SK-N-SH treated with all-trans-retinoic acid at 6 μM for 48 hours (cell line): ENCODE measurements at regions not wholly inside any gene's neighbourhood (a gene's known extent, or its start where the extent isn't known, plus 50 kb on each side); places are given as distances from the start of the nearest gene placed in this dataset.

Experiments used
- ATAC-seq: fragments of 200-7000 bp; cut with Tn5 transposase; 3 replicates; pipeline ENCODE4 v1.9.1; 2020; ENCODE audit warnings: mild to moderate bottlenecking, moderate library complexity
- ARNTL ChIP-seq: fragments of 450-650 bp; formaldehyde crosslinking; IDR thresholded peaks from 2 replicates; pipeline ENCODE4 v1.5.0; 2020; ENCODE audit warnings: low read depth, mild to moderate bottlenecking, moderate library complexity, borderline replicate concordance
- BACH2 ChIP-seq: fragments of 250-450 bp; sonication (Bioruptor Pico); IDR thresholded peaks from 2 replicates; pipeline ENCODE4 v1.9.0; 2021; ENCODE audit warnings: mild to moderate bottlenecking, borderline replicate concordance
- CSDC2 ChIP-seq: fragments of 250-450 bp; sonication (Bioruptor Pico); IDR thresholded peaks from 2 replicates; pipeline ENCODE4 v1.5.0; 2020; ENCODE audit warnings: mild to moderate bottlenecking, moderate library complexity
- ESRRG ChIP-seq: fragments of 250-450 bp; sonication (Bioruptor Pico); IDR thresholded peaks from 2 replicates; pipeline ENCODE4 v1.6.1; 2021; ENCODE audit warnings: mild to moderate bottlenecking
- GLIS3 ChIP-seq: fragments of 250-450 bp; sonication (Bioruptor Pico); IDR thresholded peaks from 2 replicates; pipeline ENCODE4 v1.5.0; 2020; ENCODE audit warnings: mild to moderate bottlenecking, moderate library complexity
- ISL1 ChIP-seq: fragments of 250-450 bp; sonication (Bioruptor Pico); IDR thresholded peaks from 2 replicates; pipeline ENCODE4 v2.1.2; 2022; ENCODE audit warnings: mild to moderate bottlenecking, moderate library complexity
- OSR1 ChIP-seq: fragments of 250-450 bp; sonication (Bioruptor Pico); IDR thresholded peaks from 2 replicates; pipeline ENCODE4 v1.8.0; 2022; ENCODE audit warnings: moderate library complexity, mild to moderate bottlenecking, inconsistent platforms
- PATZ1 ChIP-seq: fragments of 250-450 bp; sonication (Bioruptor Pico); IDR thresholded peaks from 2 replicates; pipeline ENCODE4 v1.8.0; 2020; ENCODE audit warnings: mild to moderate bottlenecking, moderate library complexity, borderline replicate concordance
- PPARA ChIP-seq: fragments of 250-450 bp; sonication (Bioruptor Pico); IDR thresholded peaks from 2 replicates; pipeline ENCODE4 v1.5.0; 2020; ENCODE audit warnings: mild to moderate bottlenecking, borderline replicate concordance
- RARB ChIP-seq: fragments of 250-450 bp; sonication (Bioruptor Pico); IDR thresholded peaks from 2 replicates; pipeline ENCODE4 v1.8.0; 2021; ENCODE audit warnings: mild to moderate bottlenecking, moderate library complexity
- SNAI2 ChIP-seq: fragments of 250-450 bp; sonication (Bioruptor Pico); IDR thresholded peaks from 2 replicates; pipeline ENCODE4 v1.5.0; 2020; ENCODE audit warnings: mild to moderate bottlenecking, moderate library complexity
- TCF4 ChIP-seq: fragments of 250-450 bp; sonication (Bioruptor Pico); IDR thresholded peaks from 2 replicates; pipeline ENCODE4 v1.8.0; 2021; ENCODE audit warnings: mild to moderate bottlenecking, moderate library complexity, borderline replicate concordance
- TOX ChIP-seq: fragments of 250-450 bp; sonication (Bioruptor Pico); IDR thresholded peaks from 2 replicates; pipeline ENCODE4 v1.8.0; 2021; ENCODE audit warnings: mild to moderate bottlenecking, moderate library complexity, borderline replicate concordance
- ZC3H10 ChIP-seq: fragments of 250-450 bp; sonication (Bioruptor Pico); IDR thresholded peaks from 2 replicates; pipeline ENCODE4 v1.5.1; 2021; ENCODE audit warnings: mild to moderate bottlenecking, moderate library complexity
- ZFP3 ChIP-seq: fragments of 250-450 bp; sonication (Bioruptor Pico); IDR thresholded peaks from 2 replicates; pipeline ENCODE4 v1.5.0; 2020; ENCODE audit warnings: mild to moderate bottlenecking, moderate library complexity
- ZFP30 ChIP-seq: fragments of 450-650 bp; formaldehyde crosslinking; IDR thresholded peaks from 2 replicates; pipeline ENCODE4 v1.5.0; 2022; ENCODE audit warnings: mild to moderate bottlenecking, moderate library complexity
- ZNF565 ChIP-seq: fragments of 450-650 bp; formaldehyde crosslinking; conservative IDR thresholded peaks from 2 replicates; pipeline ENCODE4 v1.5.0; 2020; ENCODE audit warnings: low read depth, mild to moderate bottlenecking, moderate library complexity
- ZNF70 ChIP-seq: fragments of 450-650 bp; formaldehyde crosslinking; IDR thresholded peaks from 2 replicates; pipeline ENCODE4 v1.5.0; 2020; ENCODE audit warnings: mild to moderate bottlenecking, moderate library complexity
- ZNF8 ChIP-seq: fragments of 450-650 bp; formaldehyde crosslinking; IDR thresholded peaks from 2 replicates; pipeline ENCODE4 v1.5.0; 2020; ENCODE audit warnings: mild to moderate bottlenecking, moderate library complexity
- TF ChIP-seq, protein P1 (sequence below): fragments of 250-450 bp; sonication (Bioruptor Pico); IDR thresholded peaks from 2 replicates; pipeline ENCODE4 v1.8.0; 2021; ENCODE audit warnings: low read depth, mild to moderate bottlenecking, moderate library complexity, borderline replicate concordance
- TF ChIP-seq, protein P2 (sequence below): fragments of 250-450 bp; sonication (Bioruptor Pico); IDR thresholded peaks from 2 replicates; pipeline ENCODE4 v1.5.1; 2021; ENCODE audit warnings: mild to moderate bottlenecking, moderate library complexity
- TF ChIP-seq, protein P3 (sequence below): fragments of 250-450 bp; sonication (Bioruptor Pico); IDR thresholded peaks from 2 replicates; pipeline ENCODE4 v1.5.1; 2020; ENCODE audit warnings: low read depth, mild to moderate bottlenecking, moderate library complexity
- TF ChIP-seq, protein P4 (sequence below): fragments of 250-450 bp; sonication (Bioruptor Pico); IDR thresholded peaks from 2 replicates; pipeline ENCODE4 v1.5.0; 2020; ENCODE audit warnings: mild to moderate bottlenecking, moderate library complexity

- ATAC-seq, result no peak
Observed at GRCh38 chr12:126397071-126397581, 1331.9 kb downstream of the AACS start.

GRCh38 chr12:126397660-126398059 lies 1332.4 kb downstream of the AACS start:
- ATAC-seq, result no peak
- TF ChIP-seq ZFP3, result no peak
- no peak for TF ChIP-seq TCF4 (CRISPR knock-in tag)
- TF ChIP-seq ZFP30 (CRISPR knock-in tag), result no peak
- no peak for TF ChIP-seq SNAI2 (CRISPR knock-in tag)
- TF ChIP-seq, protein P1, sequence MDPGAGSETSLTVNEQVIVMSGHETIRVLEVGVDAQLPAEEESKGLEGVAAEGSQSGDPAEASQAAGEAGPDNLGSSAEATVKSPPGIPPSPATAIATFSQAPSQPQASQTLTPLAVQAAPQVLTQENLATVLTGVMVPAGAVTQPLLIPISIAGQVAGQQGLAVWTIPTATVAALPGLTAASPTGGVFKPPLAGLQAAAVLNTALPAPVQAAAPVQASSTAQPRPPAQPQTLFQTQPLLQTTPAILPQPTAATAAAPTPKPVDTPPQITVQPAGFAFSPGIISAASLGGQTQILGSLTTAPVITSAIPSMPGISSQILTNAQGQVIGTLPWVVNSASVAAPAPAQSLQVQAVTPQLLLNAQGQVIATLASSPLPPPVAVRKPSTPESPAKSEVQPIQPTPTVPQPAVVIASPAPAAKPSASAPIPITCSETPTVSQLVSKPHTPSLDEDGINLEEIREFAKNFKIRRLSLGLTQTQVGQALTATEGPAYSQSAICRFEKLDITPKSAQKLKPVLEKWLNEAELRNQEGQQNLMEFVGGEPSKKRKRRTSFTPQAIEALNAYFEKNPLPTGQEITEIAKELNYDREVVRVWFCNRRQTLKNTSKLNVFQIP (CRISPR knock-in tag), result no peak
- TF ChIP-seq ARNTL (CRISPR knock-in tag), result no peak
- no peak for TF ChIP-seq OSR1 (CRISPR knock-in tag)
- TF ChIP-seq, protein P2, sequence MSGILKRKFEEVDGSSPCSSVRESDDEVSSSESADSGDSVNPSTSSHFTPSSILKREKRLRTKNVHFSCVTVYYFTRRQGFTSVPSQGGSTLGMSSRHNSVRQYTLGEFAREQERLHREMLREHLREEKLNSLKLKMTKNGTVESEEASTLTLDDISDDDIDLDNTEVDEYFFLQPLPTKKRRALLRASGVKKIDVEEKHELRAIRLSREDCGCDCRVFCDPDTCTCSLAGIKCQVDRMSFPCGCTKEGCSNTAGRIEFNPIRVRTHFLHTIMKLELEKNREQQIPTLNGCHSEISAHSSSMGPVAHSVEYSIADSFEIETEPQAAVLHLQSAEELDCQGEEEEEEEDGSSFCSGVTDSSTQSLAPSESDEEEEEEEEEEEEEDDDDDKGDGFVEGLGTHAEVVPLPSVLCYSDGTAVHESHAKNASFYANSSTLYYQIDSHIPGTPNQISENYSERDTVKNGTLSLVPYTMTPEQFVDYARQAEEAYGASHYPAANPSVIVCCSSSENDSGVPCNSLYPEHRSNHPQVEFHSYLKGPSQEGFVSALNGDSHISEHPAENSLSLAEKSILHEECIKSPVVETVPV, result no peak
- TF ChIP-seq ISL1 (CRISPR knock-in tag), result no peak
- no peak for TF ChIP-seq ZNF8 (CRISPR knock-in tag)
- no peak for TF ChIP-seq BACH2

More at GRCh38 chr12:126397071-126397581, 1331.9 kb downstream of the AACS start:
- no peak for TF ChIP-seq TCF4 (CRISPR knock-in tag)
- no peak for TF ChIP-seq GLIS3
- no peak for TF ChIP-seq ZFP30 (CRISPR knock-in tag)
- no peak for TF ChIP-seq CSDC2 (CRISPR knock-in tag)
- TF ChIP-seq ZNF70 (CRISPR knock-in tag), result no peak
- TF ChIP-seq, protein P1 (CRISPR knock-in tag), result no peak
- no peak for TF ChIP-seq ZC3H10 (CRISPR knock-in tag)
- no peak for TF ChIP-seq TOX (CRISPR knock-in tag)
- no peak for TF ChIP-seq PPARA
- TF ChIP-seq ZNF565 (CRISPR knock-in tag), result no peak
- no peak for TF ChIP-seq PATZ1 (CRISPR knock-in tag)
- TF ChIP-seq, protein P2, result no peak
- no peak for TF ChIP-seq ZFP3
- no peak for TF ChIP-seq ZNF8 (CRISPR knock-in tag)
- TF ChIP-seq ESRRG (CRISPR knock-in tag), result no peak
- TF ChIP-seq RARB, result no peak
- TF ChIP-seq, protein P3, sequence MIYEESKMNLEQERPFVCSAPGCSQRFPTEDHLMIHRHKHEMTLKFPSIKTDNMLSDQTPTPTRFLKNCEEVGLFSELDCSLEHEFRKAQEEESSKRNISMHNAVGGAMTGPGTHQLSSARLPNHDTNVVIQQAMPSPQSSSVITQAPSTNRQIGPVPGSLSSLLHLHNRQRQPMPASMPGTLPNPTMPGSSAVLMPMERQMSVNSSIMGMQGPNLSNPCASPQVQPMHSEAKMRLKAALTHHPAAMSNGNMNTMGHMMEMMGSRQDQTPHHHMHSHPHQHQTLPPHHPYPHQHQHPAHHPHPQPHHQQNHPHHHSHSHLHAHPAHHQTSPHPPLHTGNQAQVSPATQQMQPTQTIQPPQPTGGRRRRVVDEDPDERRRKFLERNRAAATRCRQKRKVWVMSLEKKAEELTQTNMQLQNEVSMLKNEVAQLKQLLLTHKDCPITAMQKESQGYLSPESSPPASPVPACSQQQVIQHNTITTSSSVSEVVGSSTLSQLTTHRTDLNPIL (CRISPR knock-in tag), result no peak
- TF ChIP-seq ARNTL (CRISPR knock-in tag), result no peak
- TF ChIP-seq, protein P4, sequence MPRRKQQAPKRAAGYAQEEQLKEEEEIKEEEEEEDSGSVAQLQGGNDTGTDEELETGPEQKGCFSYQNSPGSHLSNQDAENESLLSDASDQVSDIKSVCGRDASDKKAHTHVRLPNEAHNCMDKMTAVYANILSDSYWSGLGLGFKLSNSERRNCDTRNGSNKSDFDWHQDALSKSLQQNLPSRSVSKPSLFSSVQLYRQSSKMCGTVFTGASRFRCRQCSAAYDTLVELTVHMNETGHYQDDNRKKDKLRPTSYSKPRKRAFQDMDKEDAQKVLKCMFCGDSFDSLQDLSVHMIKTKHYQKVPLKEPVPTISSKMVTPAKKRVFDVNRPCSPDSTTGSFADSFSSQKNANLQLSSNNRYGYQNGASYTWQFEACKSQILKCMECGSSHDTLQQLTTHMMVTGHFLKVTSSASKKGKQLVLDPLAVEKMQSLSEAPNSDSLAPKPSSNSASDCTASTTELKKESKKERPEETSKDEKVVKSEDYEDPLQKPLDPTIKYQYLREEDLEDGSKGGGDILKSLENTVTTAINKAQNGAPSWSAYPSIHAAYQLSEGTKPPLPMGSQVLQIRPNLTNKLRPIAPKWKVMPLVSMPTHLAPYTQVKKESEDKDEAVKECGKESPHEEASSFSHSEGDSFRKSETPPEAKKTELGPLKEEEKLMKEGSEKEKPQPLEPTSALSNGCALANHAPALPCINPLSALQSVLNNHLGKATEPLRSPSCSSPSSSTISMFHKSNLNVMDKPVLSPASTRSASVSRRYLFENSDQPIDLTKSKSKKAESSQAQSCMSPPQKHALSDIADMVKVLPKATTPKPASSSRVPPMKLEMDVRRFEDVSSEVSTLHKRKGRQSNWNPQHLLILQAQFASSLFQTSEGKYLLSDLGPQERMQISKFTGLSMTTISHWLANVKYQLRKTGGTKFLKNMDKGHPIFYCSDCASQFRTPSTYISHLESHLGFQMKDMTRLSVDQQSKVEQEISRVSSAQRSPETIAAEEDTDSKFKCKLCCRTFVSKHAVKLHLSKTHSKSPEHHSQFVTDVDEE (CRISPR knock-in tag), result no peak
- TF ChIP-seq, all 23 proteins: peak for 0
